Right lobe of liver (tissue), 6 donors: ENCODE measurements at regions not wholly inside any gene's neighbourhood (a gene's known extent, or its start where the extent isn't known, plus 50 kb on each side); places are given as distances from the start of the nearest gene placed in this dataset.

ENCODE experiments used
- ATAC-seq, 4 donors: fragments of 200-7000 bp; cut with Tn5 transposase; one replicate each; pipeline ENCODE4 v1.9.1; 2020; ENCODE audit warnings: mild to moderate bottlenecking in 4 of 4, moderate library complexity in 4 of 4
- DNase-seq, 3 donors: peaks; one replicate each; pipeline ENCODE4 v3.0.0-alpha.2; 2020
- H3K27ac ChIP-seq, 3 donors: fragments of 200-600 bp; one replicate each; pipeline ENCODE4 v1.8.0; 2022
- H3K27me3 ChIP-seq, 2 donors: fragments of 200-600 bp; one replicate each; pipeline ENCODE4 v1.8.0; 2022
- H3K36me3 ChIP-seq, 4 donors: fragments of 200-600 bp; sonication (generic) in 1 of 4; one replicate each; pipeline versions ENCODE4 v1.5.1 to v1.8.0; 2017 to 2022; ENCODE audit warnings: control low read depth in 1 of 4
- H3K4me1 ChIP-seq, 4 donors: fragments of 200-600 bp; sonication (generic) in 1 of 4; one replicate each; pipeline versions ENCODE4 v1.5.1 to v1.8.0; 2017 to 2022; ENCODE audit warnings: control low read depth in 1 of 4
- H3K4me3 ChIP-seq, 3 donors: fragments of 200-600 bp; one replicate each; pipeline ENCODE4 v1.8.0; 2022
- H3K9me3 ChIP-seq, 4 donors: fragments of 200-600 bp; sonication (generic) in 1 of 4; one replicate each; pipeline versions ENCODE4 v1.5.1 to v1.8.0; 2017 to 2022; ENCODE audit warnings: control low read depth in 1 of 4
- CTCF ChIP-seq, 4 donors: fragments of 200-600 bp in 3 of 4; fragments of 450-650 bp in 1 of 4; IDR thresholded peaks; one replicate each; pipeline versions ENCODE4 v1.5.1 to v1.8.0; 2016 to 2022; ENCODE audit warnings: antibody characterized with exemption in 4 of 4, mild to moderate bottlenecking in 2 of 4
- POLR2A ChIP-seq: fragments of 450-650 bp; IDR thresholded peaks from one replicate; pipeline ENCODE4 v1.6.1; 2017; ENCODE audit warnings: antibody characterized with exemption, mild to moderate bottlenecking
- WGBS: methylation state at CpG from one replicate; pipeline ENCODE4 v1.1.6; 2018; ENCODE audit warnings: low coverage, low lambda C conversion rate; ENCODE audit not compliant: insufficient coverage; ENCODE audit errors: missing lambda C conversion rate; 5-methylcytosine and 5-hydroxymethylcytosine counted together
- intact Hi-C, 2 donors: fragments of 100-400 bp; cut with DNase I; formaldehyde crosslinking; loops; one replicate each; pipeline versions ENCODE4 v1.11.2 to v1.14.1; 2022
- donor health status: DM: no; HTN: yes; CAD: no.
- donor health status: DM: no; HTN: no; CAD: no.
- donor health status: DM: no; HTN: no; CAD: no.
- donor health status: DM: no; HTN: yes; CAD: no.
- donor health status: DM: no; HTN: yes; CAD: no.

GRCh38 chr1:221302810-221303209 lies 423.6 kb downstream of the HLX start:
- no peaks in the 10 kb centered on the region for H3K27me3 ChIP-seq
- H3K27ac ChIP-seq, result peak overlapping the region in 2 of 3 donors; percentile 48 to 66
- H3K4me3 ChIP-seq, result no peak overlapping the region
- H3K4me1 ChIP-seq, result peaks cover 0 to 16% (median 2%) of the 10 kb centered on the region in 4 donors
- intact Hi-C loops, result no loop called here
- 23% methylated on average over 1 of the region's 1 CpG for WGBS
- TF ChIP-seq CTCF (IDR thresholded peaks at IDR 0.05), result no peak
- no peak for TF ChIP-seq POLR2A
- no peaks in the 10 kb centered on the region for H3K9me3 ChIP-seq
- peak; percentile 73 to 79 (median 76) for ATAC-seq
- no peak for DNase-seq
- no peaks in the 10 kb centered on the region for H3K36me3 ChIP-seq

GRCh38 chr1:221303623-221304022 lies 424.4 kb downstream of the HLX start:
- 30% methylated on average over 1 of the region's 1 CpG for WGBS
- no peaks in the 10 kb centered on the region for H3K27me3 ChIP-seq
- peak in 2 of 4 donors; percentile 48 to 55 for ATAC-seq
- intact Hi-C loops, result no loop called here
- no peak overlapping the region for H3K27ac ChIP-seq
- H3K36me3 ChIP-seq, result no peaks in the 10 kb centered on the region
- peaks cover 0 to 16% (median 2%) of the 10 kb centered on the region in 4 donors for H3K4me1 ChIP-seq
- H3K9me3 ChIP-seq, result no peaks in the 10 kb centered on the region
- H3K4me3 ChIP-seq, result no peak overlapping the region
- no peak for DNase-seq
- TF ChIP-seq CTCF (IDR thresholded peaks at IDR 0.05) (no peak), POLR2A (no peak)

GRCh38 chr1:221306239-221306638 lies 427.0 kb downstream of the HLX start:
- Histone ChIP-seq H3K36me3 (no peaks in the 10 kb centered on the region), H3K27me3 (no peaks in the 10 kb centered on the region)
- 84% methylated on average over 5 of the region's 5 CpGs for WGBS

GRCh38 chr1:221308534-221309511 lies 429.6 kb downstream of the HLX start:
- Histone ChIP-seq H3K27me3 (no peaks in the 10 kb centered on the region), H3K4me3 (no peak overlapping the region), H3K36me3 (no peaks in the 10 kb centered on the region), H3K4me1 (peaks cover 0 to 3% (median 0%) of the 10 kb centered on the region in 4 donors), H3K9me3 (no peaks in the 10 kb centered on the region), H3K27ac (no peak overlapping the region)
- DNase-seq (no peak), ATAC-seq (no peak)
- intact Hi-C loops, result no loop called here
- WGBS, result 84% methylated on average over 10 of the region's 10 CpGs
- no peak for TF ChIP-seq CTCF (IDR thresholded peaks at IDR 0.05)
- no peak for TF ChIP-seq POLR2A

More at GRCh38 chr1:221306239-221306638, 427.0 kb downstream of the HLX start:
- H3K9me3 ChIP-seq, result no peaks in the 10 kb centered on the region
- H3K4me1 ChIP-seq, result peaks cover 0 to 16% (median 2%) of the 10 kb centered on the region in 4 donors
- DNase-seq, result no peak
- TF ChIP-seq POLR2A (no peak), CTCF (IDR thresholded peaks at IDR 0.05) (no peak)
- no peak overlapping the region for H3K4me3 ChIP-seq
- intact Hi-C loops, result no loop called here
- no peak overlapping the region for H3K27ac ChIP-seq
- no peak for ATAC-seq
